Hippocampal formation (tissue), 2 donors: ENCODE measurements at regions not wholly inside any gene's neighbourhood (a gene's known extent, or its start where the extent isn't known, plus 50 kb on each side); places are given as distances from the start of the nearest gene placed in this dataset.
"Not testable (repeated sequence)": the region's sequence is repeated elsewhere in the genome, so short reads cannot be mapped to it uniquely, and the experiment has no call there.

Experiments
- DNase-seq, 2 donors: peaks; one replicate each; lab custom pipeline; 2025; lab: John Stamatoyannopoulos, UW

DNA sequence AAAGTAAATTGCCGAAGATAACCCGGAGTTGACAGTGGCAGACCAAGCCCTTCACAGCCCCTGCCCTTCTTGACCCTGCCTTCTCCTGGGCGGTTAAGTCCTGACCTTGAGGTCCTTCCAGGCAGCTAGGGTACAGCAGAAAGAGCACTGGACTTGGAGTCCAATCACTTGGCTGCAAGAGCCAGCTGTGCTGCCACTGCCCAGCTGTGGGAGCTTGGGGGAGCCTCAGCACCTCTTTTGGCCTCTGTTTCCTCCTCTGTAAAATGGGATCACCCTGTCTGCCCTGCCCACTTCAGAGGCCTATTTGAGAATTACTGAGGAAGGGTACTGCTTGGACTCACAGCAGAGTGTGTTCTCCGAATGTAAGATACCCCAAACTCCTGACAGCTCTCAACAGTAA, 66.2 kb upstream of the SMAD6 start:
- no peak for DNase-seq

DNA sequence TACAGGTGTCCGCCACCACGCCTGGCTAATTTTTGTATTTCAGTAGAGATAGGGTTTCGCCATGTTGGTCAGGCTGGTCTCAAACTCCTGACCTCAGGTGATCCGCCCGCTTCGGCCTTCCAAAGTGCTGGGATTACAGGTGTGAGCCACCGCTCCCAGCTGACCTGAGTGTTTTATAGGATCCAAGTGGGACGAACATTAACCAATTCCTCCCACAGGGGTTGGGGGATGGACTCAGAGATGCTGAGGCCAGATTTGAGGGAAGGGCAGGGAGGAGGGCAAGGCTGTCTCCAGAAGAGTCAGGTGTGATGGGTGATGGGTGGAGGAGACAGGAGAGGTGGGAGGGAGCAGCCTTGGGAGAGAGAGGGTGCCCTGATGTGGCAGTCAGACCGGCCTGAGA, 65.0 kb upstream of the SMAD6 start:
- DNase-seq: not testable (repeated sequence)

DNA sequence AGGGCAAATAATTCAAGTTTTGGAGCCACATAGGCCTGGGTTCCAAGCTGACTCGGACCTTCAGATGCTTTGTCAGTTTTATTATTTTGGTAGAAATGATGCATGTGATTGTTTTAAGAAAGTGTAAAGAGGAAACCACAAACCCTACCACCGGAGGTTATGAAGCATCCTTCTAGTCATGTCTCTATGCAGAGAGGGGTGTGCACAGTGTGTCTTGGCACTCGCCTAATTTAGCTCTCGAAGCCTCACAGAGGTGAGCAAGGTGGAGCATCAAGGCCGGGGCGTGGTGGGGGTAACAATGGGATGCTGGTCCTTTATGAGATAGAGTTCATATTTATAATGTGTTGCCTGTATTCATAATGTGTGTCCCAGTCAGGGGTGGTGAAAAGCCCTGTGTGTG, 63.7 kb upstream of the SMAD6 start:
- no peak for DNase-seq

DNA sequence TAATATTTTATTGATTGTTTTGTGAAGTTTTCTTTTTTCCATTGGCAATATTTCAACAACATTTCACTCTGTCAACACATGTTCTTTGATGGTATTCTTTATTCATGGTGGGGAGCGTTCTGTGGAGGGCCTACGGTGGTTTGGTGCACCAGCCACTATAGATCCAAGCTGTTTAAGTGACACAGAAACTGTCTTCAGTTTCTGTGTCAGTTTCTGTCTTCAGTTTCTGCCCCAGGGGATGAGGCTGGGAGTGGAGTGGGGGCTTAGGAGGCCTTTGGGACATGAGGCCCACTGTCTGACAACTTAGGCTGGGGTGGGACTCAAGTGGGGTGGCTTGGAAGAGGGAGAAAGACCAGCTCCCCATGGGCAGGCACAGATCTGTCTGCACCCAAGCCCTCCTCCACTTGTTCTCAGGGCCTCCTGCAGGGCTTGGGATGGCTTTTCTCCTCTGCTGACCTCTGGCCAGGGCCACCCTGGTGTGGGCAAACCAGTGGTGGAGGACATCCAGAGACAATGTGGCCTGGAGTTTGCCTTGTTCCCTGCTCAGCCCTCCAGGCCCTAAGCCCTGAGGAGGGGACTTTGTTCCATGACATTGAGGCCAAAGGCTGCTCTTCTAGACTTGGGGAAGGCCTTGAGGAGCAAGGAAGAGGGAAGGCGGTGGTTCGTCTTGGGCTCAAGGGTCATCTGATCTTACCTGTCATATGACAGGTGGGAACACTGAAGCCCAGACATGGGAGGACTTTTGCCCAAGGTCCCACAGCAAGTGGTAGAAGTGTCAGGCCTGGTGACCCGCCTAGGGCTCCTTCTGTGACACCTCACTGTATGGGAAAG, 60.3 kb upstream of the SMAD6 start:
- DNase-seq: no peak

DNA sequence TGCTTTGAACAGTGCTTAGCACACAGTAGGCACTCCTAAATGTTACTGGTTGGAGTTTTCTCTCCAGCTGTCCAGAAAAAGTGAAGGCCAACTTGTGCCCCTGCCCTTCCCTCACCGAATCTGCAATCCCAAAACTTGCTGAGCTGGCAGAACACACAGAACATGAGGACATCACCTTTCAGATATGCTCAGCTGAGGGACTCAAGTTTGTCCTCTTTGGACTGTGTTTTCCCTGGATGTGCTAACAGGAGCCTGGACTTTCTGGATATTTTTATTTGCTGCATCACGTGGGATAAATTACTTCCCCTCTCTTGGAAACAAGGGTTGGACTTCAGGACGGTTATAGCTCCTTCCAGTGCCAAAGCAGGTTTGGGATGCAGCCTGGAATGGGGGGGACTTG, 59.5 kb upstream of the SMAD6 start:
- no peak for DNase-seq

DNA sequence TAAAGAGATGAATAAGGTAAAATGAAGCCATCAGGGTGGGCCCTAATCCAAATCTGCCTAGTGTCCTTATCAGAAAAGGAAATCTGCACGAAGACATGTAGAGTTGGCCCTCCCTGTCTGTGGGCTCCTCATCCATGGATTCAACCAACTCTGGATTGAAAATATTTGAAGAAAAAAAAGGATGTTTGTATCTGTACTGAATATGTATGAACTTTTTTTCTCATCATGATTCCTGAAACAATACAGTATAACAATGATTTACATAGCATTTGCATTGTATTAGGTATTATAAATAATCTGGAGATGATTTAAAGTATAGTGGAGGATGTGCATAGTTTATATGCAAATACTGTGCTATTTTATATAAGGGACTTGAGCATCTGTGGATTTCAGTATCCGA, 59.0 kb upstream of the SMAD6 start:
- no peak for DNase-seq

DNA sequence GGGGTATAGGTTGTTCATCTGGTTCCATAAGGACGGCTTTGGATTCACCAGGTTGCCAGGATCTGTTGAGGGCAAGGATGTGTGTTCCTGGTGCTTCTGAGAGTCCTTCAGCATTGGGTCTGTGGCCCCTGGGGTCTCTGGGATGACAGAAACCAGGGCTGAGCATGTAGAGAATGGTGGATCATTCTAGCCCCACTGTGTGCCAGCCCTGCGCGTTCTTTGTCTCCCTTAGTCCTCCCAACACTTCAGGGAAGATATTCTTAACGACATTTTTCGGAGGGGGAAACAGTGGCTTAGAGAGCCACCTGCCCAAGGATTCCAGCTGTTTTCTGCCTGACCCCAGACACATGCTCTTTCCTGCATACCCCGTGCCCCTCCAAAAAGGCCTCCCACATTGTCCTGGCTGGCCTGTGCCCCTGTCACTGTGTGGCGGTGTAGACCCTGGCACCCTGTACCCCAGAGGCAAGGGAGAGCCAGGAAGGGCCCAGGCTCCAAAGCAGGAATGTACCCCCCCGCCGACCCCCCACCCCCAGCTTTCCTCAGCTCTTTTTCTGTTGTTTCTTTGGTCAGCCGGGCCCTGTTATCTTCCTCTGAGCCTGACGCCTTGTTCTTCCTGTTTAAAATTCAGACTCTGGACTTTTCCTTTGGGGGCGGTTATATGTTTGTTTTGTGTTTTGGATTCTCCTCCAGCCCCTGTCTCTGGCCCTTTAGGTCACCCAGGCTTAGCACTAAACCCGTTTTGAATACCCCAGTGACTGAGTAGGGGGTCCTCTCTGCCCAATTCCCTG, 57.8 kb upstream of the SMAD6 start:
- no peak for DNase-seq

DNA sequence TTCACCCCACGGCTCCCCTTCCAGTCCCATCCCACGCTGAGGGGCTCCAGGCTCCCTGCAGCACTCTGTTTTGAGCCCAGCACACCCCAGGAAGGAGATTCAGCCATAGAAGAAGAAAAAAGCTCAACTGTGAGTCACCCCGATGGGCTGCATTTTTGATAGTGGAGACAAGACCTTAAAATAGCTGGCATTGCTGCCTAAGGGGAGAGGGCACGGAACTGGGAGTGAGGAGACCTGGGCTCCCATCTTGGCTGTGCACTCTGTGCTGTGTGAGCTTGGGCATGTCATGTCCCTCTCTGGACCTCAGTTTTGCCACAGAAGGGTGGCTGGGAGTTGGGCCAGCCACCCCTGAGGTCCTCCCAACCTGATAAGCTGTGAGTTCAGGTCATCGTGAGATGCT, 57.2 kb upstream of the SMAD6 start:
- no peak for DNase-seq

DNA sequence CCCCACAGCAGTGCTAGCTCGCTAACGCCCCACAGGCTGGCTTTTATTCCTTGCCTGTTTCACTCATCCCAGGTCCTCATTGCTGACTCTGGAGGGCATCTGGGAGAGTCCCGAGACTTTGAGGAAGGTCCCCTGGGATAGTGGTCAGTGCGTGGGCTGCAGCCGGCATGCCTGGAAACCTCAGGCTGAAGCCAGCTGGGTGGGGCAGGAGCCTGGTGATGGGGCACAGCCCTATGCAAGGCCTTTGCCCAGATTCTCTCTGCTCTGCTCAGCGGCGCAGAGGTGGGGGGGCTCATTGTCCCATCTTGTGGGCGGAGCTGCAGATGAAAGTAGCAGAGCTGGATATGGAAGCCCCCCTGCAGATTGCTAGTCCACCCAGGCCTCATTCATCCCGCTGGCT, 55.7 kb upstream of the SMAD6 start:
- no peak for DNase-seq

DNA sequence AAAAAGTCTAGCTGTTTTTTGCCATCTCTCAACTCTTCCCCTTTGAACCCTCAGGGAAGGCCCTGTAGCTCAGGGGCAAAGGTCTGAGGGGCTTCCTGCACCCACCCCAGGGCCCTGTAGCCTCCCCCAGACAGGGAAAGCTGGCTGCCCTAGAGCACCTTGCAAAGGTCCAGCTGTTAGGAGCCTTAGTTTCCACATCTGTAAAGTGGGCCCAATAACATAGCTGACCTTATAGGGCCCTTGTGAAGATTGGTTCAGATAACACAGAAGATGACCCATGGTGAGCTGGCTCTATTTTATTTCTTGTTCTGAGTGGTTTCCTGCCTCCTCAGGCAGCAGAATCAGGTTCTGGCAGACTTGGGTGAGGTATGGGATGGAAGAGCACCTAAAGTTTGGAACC, 55.2 kb upstream of the SMAD6 start:
- DNase-seq: no peak

DNA sequence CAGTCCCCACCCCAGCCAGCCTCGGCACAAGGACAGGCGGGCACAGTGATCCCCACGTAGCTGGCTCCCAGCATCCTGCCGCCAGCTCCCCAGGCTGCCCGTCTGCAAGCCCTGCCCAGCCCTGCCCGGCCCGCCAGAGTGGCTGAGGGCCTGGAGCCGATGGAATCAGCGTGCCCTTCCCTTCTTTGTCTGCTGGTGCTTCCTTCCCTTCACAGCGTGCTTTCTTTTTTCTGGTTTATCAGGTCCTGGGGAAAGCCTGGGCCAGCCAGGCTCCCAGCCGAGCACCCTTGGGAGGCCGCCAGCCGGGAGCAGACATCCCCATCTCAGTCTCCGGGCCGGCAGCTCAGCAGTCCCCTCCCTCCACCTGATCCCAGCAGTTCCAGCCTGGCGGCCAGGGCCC, 54.7 kb upstream of the SMAD6 start:
- DNase-seq: no peak

DNA sequence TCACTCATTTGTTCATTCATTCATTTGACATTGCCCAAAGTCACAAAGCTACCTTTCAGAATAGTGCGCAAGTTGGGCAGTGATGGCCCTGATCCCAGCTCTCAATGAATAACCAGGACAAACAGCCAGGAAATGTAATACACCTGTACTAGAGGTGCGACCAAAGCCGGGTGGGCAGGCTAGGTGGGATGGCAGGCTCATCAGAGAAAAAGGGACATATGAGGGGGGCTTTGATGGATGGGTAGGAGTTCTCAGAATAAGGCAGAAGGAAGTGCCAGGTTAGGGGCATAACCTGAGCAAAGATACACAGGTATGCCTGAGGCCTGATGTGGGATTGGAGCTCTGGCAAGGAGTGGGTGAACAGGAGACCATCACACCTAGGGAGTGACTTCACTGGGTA, 53.4 kb upstream of the SMAD6 start:
- no peak for DNase-seq

DNA sequence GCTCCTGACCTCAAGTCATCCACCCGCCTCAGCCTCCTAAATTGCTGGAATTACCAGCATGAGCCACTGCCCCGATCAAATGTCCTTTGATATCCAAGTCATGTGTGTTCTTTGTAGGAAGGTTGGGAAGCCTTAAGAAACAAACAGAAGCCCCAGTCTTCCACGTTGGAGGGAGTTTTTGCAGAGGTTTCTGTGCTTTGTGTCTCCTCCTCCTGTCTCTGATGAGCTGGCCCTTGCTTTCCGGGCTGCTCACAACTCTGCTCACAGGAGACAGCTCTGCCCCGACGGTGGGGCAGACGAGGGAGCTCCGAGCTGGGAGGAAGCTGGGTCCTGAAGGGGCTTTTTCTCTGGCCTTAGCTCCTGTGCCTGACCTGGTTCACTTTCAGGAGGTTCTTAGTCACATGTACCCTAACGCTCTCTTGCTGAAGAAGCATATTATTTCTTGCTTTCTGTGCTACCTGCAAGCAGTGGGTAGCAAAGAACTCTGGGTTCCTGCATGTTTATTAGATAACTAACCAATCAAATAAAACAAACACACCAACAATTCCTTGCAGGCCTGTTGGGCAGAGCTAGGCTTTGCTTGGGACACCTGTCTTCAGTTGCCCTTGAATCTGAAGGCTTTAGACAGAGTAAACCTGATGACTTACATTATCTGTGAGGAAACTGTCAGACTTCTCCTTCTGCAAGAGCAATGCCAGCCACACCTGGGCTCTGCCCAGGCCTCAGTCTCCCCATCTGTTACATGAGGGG, 52.6 kb upstream of the SMAD6 start:
- no peak for DNase-seq

DNA sequence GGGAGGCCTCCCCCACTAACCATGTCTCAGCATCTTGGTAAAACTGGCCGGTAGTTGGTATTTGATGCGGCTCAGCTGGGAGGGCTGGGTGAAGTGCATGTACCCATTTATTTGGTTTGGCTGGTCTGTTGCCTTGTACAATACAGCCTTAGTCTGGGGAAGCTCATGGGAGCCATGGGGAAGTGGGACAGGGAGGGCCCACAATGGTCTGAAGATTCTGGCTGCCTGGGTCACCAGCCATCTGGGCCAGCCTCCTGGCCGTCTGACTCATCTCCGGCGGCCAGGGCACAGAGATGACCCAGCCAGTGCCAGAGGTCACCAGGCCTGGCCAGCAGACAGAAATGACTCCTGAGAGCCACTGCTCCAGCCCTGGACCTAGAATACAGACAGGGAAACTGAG, 51.6 kb upstream of the SMAD6 start:
- no peak for DNase-seq

DNA sequence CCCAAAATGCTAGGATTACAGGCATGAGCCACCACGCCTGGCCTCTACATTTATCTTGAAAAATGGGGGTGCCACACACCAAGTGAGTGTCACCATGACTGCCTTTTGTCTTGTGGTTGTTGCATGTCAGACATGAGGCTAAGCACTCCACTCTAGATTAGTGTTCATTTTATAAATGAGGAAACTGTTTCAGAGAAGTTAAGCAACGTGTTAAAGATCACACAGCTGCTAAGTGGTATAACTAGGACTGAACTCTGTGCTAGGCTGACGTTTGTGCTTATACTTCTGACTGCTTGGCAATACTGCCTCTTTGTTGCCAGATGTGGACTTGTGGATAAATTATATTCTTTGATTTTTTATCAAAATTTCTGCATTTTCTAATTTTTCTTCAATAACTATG, 50.8 kb upstream of the SMAD6 start:
- DNase-seq: no peak

DNA sequence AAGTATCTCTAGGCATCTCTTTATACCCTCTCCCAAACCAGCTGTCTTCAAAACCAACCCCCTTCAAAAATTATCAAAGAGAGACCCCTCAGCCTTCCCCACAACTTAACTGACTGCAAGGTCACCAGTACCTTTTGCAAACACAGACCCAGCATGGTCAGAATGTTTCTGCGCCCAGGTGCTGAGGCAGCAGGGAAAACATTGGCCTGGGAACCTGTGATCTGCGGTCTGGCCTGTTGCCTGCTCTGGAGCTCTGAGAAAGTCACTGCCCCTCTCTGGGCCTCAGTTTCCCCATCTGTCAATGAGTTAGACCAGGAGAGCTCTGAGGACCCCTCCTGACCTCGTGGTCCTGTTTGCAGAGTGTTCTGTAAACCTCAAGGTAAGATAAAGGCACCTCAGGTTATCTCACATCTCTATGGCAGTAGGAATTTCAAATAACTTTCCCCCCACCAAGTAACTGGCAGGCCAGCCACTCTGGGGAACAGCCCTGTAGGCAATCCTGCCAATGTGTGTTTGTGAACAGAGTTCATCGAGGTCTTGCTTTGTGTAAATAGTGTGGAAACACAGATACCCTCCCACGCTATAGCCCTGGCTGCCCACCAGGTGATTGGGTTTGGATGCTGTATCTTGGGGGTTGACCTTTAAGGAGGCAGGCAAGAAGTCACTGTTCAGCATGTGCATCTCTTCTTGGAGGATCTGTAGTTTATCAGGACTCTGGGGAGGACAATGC, 50.0 kb upstream of the SMAD6 start:
- DNase-seq: no peak
